ENCODE measurements at regions not wholly inside any gene's neighbourhood (a gene's known extent, or its start where the extent isn't known, plus 50 kb on each side); places are given as distances from the start of the nearest gene placed in this dataset.

DNA sequence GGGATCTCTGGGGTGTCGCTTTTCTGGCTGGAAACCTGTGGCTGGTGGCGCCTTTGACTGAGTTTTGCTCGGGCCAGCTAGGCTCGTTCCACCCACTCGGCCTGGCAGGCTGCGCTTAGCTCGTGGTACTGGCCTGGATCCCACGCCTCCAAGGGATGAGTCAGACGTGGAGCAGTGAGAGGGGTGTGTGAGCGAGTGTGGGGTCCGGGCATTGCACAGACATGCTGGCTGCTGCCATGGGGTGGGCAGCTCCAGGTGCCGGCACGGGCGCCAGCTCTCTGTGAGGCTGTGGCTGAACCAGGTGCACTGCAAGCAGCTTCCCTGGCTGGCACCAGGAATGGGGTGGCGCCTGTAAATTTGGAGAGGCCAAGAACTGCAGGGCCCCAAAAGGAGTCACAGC lies 63.1 kb upstream of the CACNA2D1 start:
- H3K4me3 Mint-ChIP-seq, result no peak overlapping the region
- H3K9me3 ChIP-seq (replicated peaks in 1 of 2; ENCODE audit: control insufficient read depth in 1 of 2, insufficient read depth in 1 of 2, low read length in 2 of 2), result peaks cover 1 to 29% of the 10 kb centered on the region in 2 donors
- H3K9ac ChIP-seq (ENCODE audit: insufficient read depth, low read length, poor library complexity, severe bottlenecking), result no peak overlapping the region
- H3K27ac Mint-ChIP-seq, result no peak overlapping the region
- H3K4me2 ChIP-seq (replicated peaks; ENCODE audit: extremely low read depth, low read length, poor library complexity, severe bottlenecking), result no peak overlapping the region
- TF ChIP-seq, protein P1, sequence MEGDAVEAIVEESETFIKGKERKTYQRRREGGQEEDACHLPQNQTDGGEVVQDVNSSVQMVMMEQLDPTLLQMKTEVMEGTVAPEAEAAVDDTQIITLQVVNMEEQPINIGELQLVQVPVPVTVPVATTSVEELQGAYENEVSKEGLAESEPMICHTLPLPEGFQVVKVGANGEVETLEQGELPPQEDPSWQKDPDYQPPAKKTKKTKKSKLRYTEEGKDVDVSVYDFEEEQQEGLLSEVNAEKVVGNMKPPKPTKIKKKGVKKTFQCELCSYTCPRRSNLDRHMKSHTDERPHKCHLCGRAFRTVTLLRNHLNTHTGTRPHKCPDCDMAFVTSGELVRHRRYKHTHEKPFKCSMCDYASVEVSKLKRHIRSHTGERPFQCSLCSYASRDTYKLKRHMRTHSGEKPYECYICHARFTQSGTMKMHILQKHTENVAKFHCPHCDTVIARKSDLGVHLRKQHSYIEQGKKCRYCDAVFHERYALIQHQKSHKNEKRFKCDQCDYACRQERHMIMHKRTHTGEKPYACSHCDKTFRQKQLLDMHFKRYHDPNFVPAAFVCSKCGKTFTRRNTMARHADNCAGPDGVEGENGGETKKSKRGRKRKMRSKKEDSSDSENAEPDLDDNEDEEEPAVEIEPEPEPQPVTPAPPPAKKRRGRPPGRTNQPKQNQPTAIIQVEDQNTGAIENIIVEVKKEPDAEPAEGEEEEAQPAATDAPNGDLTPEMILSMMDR (IDR thresholded peaks at IDR 0.05), result no peak
- DNase-seq, result no peak
- H4K20me1 ChIP-seq (ENCODE audit: insufficient read depth, low read length), result no peaks in the 10 kb centered on the region
- H3K27ac ChIP-seq (ENCODE audit: low read depth in 1 of 2, low read length in 2 of 2), result no peak overlapping the region
- H3K36me3 ChIP-seq (replicated peaks in 1 of 2; ENCODE audit: control insufficient read depth in 1 of 2, insufficient read depth in 2 of 2, low read length in 2 of 2), result no peaks in the 10 kb centered on the region
- H3K4me3 ChIP-seq (replicated peaks in 1 of 3; ENCODE audit: low read depth in 2 of 3, low read length in 3 of 3), result no peak overlapping the region
- no peaks in the 10 kb centered on the region for H3K36me3 Mint-ChIP-seq
- H3K27me3 Mint-ChIP-seq (ENCODE audit: low read depth in 3 of 3), result peaks cover 0 to 6% (median 2%) of the 10 kb centered on the region in 3 donors
- no peaks in the 10 kb centered on the region for H3K27me3 ChIP-seq (ENCODE audit: control insufficient read depth in 2 of 2, insufficient read depth in 2 of 2, low read length in 2 of 2)
- peaks cover 5 to 15% (median 7%) of the 10 kb centered on the region in 7 donors for H3K9me3 Mint-ChIP-seq
- H2AFZ ChIP-seq (ENCODE audit: insufficient read depth, low read depth, low read length, poor library complexity, severe bottlenecking), result no peak overlapping the region
- H3K4me1 Mint-ChIP-seq, result no peaks in the 10 kb centered on the region
- intact Hi-C loops (cut with micrococcal nuclease), result no loop called here
- H3K4me1 ChIP-seq (ENCODE audit: control insufficient read depth in 1 of 2, insufficient read depth in 2 of 2, low read length in 2 of 2), result no peaks in the 10 kb centered on the region
- H3K79me2 ChIP-seq (ENCODE audit: insufficient read depth, low read length), result no peaks in the 10 kb centered on the region
- WGBS (ENCODE audit: insufficient coverage), result 93% methylated on average over 11 of the region's 15 CpGs

DNA sequence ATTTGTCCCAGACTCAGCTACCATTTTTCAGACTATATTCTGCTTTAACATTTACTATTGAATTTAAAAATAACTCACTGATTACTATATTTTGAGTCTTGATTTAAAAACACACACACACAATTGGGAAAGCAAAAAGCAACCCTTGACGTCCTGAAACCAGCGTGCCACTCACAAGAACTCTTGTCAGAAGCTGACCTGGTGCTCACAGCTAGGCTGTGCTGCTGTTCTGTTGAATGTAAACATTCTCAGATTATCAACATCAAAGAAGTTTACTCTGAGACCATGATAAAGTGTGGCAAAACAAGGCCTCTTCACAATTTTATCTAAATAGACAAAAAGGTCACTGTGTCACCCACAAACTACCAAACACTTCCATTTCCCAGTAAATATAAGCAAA lies 62.6 kb upstream of the CACNA2D1 start:
- Histone ChIP-seq H3K36me3 (replicated peaks in 1 of 2; ENCODE audit: control insufficient read depth in 1 of 2, insufficient read depth in 2 of 2, low read length in 2 of 2) (no peaks in the 10 kb centered on the region), H3K4me2 (replicated peaks; ENCODE audit: extremely low read depth, low read length, poor library complexity, severe bottlenecking) (no peak overlapping the region), H3K27ac (ENCODE audit: low read depth in 1 of 2, low read length in 2 of 2) (no peak overlapping the region), H2AFZ (ENCODE audit: insufficient read depth, low read depth, low read length, poor library complexity, severe bottlenecking) (no peak overlapping the region), H4K20me1 (ENCODE audit: insufficient read depth, low read length) (no peaks in the 10 kb centered on the region), H3K79me2 (ENCODE audit: insufficient read depth, low read length) (no peaks in the 10 kb centered on the region), H3K4me1 (ENCODE audit: control insufficient read depth in 1 of 2, insufficient read depth in 2 of 2, low read length in 2 of 2) (no peaks in the 10 kb centered on the region), H3K27me3 (ENCODE audit: control insufficient read depth in 2 of 2, insufficient read depth in 2 of 2, low read length in 2 of 2) (no peaks in the 10 kb centered on the region), H3K9me3 (replicated peaks in 1 of 2; ENCODE audit: control insufficient read depth in 1 of 2, insufficient read depth in 1 of 2, low read length in 2 of 2) (peaks cover 6 to 29% of the 10 kb centered on the region in 2 donors), H3K4me3 (replicated peaks in 1 of 3; ENCODE audit: low read depth in 2 of 3, low read length in 3 of 3) (no peak overlapping the region), H3K9ac (ENCODE audit: insufficient read depth, low read length, poor library complexity, severe bottlenecking) (no peak overlapping the region)
- intact Hi-C loops (cut with micrococcal nuclease), result no loop called here
- peaks cover 0 to 6% (median 2%) of the 10 kb centered on the region in 3 donors for H3K27me3 Mint-ChIP-seq (ENCODE audit: low read depth in 3 of 3)
- WGBS (ENCODE audit: insufficient coverage), result no CpG with 5 or more reads among the region's 2 CpGs
- TF ChIP-seq, protein P1 (IDR thresholded peaks at IDR 0.05), result no peak
- no peak overlapping the region for H3K4me3 Mint-ChIP-seq
- H3K27ac Mint-ChIP-seq, result no peak overlapping the region
- H3K36me3 Mint-ChIP-seq, result no peaks in the 10 kb centered on the region
- peaks cover 7 to 16% (median 8%) of the 10 kb centered on the region in 7 donors for H3K9me3 Mint-ChIP-seq
- no peaks in the 10 kb centered on the region for H3K4me1 Mint-ChIP-seq
- no peak for DNase-seq
